ENCODE measurements at regions not wholly inside any gene's neighbourhood (a gene's known extent, or its start where the extent isn't known, plus 50 kb on each side); places are given as distances from the start of the nearest gene placed in this dataset.

DNA sequence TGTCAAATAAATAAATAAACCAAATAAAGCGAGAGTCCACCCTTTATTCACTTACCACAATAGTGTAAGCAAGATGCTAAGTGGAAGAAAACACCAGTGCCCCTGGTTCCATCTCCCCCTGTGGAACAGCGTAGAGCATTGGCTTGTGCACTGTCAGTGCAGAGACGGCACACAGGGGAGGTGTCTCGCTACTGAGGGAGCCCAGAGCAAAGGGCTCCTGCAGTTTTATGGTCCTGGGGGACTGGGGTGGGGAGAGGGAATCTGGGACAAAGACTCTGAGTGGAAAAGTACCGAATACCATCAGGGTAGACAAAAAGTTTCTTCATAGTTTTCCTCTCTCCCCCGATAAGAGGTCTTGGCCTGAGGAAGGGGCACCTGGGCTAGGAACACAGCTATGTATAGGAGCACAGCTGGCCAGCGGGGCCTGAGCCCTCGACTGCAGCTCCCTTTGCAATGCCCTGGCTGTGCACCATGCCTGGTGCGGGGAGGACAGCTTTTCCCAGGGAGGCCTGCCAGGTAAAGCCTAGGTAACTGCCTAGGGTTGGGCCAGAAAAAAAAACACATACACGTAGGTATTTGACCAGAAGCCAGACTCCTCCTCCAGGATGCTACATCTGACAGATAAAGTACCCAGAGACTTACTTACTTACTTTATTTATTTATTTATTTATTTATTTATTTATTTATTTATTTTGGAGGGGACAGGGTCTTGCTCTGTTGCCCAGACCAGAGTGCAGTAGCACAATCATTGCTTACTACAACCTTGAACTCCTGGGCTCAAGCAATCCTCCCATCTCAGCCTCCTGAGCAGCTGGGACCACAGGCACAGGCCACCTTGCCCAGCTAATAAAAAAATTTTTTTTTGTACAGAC, 88.8 kb upstream of the KIF5B start:
- Histone ChIP-seq H3K9me2 (replicated peaks; ENCODE audit: low read depth, low read length) (no peaks in the 10 kb centered on the region), H3K4me3 (ENCODE audit: low read length, poor library complexity, severe bottlenecking) (no peak overlapping the region), H4K20me1 (ENCODE audit: insufficient read depth, low read length, poor library complexity, severe bottlenecking) (no peaks in the 10 kb centered on the region), H3K9ac (ENCODE audit: low read depth, low read length, poor library complexity, severe bottlenecking) (no peak overlapping the region), H3K36me3 (ENCODE audit: insufficient read depth, low read length) (no peaks in the 10 kb centered on the region), H3K27me3 (ENCODE audit: insufficient read depth, low read length, poor library complexity, severe bottlenecking) (no peaks in the 10 kb centered on the region), H2AFZ (ENCODE audit: low read length) (no peak overlapping the region), H3K4me1 (ENCODE audit: insufficient read depth, low read length, poor library complexity, severe bottlenecking) (peaks cover 1% of the 10 kb centered on the region), H3K9me3 (ENCODE audit: insufficient read depth, low read depth, low read length) (no peaks in the 10 kb centered on the region), H3K79me2 (ENCODE audit: insufficient read depth, low read length) (no peaks in the 10 kb centered on the region), H3K4me2 (ENCODE audit: low read depth, low read length, poor library complexity, severe bottlenecking) (no peak overlapping the region), H3F3A (ENCODE audit: low read depth) (no peaks in the 10 kb centered on the region)
- no peak for TF ChIP-seq CTCF (conservative IDR thresholded peaks at IDR 0.05; ENCODE audit: low read length)
- no peak for TF ChIP-seq EZH2phosphoT487 (IDR thresholded peaks at IDR 0.05; ENCODE audit: borderline replicate concordance)

DNA sequence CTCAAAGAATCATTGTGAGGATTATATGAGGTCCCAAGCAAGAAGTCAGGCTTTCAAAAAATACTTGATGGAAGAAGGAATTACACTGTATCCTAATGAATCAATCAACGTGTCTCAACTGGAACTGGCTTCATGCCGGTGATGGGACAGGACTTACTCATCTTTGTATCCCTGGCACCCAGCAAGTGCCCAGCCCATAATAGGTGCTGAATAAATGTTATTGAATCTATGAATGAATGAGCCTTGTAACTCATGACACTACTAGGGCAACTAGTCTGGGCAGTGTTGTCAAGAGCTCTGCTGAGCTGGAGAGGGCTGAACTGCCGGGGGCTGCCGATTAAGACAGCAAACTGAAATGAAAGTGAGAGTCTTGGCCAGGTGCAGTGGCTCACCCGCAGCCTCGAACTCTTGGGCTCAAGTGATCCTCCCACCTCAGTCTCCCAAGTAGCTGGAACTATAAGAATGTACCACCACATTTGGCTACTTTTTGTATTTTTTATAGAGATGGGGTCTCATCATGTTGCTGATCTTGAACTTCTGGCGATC, 87.2 kb upstream of the KIF5B start:
- Histone ChIP-seq H3K9me3 (ENCODE audit: insufficient read depth, low read depth, low read length) (no peaks in the 10 kb centered on the region), H4K20me1 (ENCODE audit: insufficient read depth, low read length, poor library complexity, severe bottlenecking) (no peaks in the 10 kb centered on the region), H3K79me2 (ENCODE audit: insufficient read depth, low read length) (no peaks in the 10 kb centered on the region), H3K9ac (ENCODE audit: low read depth, low read length, poor library complexity, severe bottlenecking) (no peak overlapping the region), H2AFZ (ENCODE audit: low read length) (no peak overlapping the region), H3K4me2 (ENCODE audit: low read depth, low read length, poor library complexity, severe bottlenecking) (no peak overlapping the region), H3K4me3 (ENCODE audit: low read length, poor library complexity, severe bottlenecking) (no peak overlapping the region), H3K36me3 (ENCODE audit: insufficient read depth, low read length) (no peaks in the 10 kb centered on the region), H3F3A (ENCODE audit: low read depth) (no peaks in the 10 kb centered on the region), H3K9me2 (replicated peaks; ENCODE audit: low read depth, low read length) (no peaks in the 10 kb centered on the region), H3K4me1 (ENCODE audit: insufficient read depth, low read length, poor library complexity, severe bottlenecking) (peaks cover 9% of the 10 kb centered on the region), H3K27me3 (ENCODE audit: insufficient read depth, low read length, poor library complexity, severe bottlenecking) (no peaks in the 10 kb centered on the region)
- TF ChIP-seq EZH2phosphoT487 (IDR thresholded peaks at IDR 0.05; ENCODE audit: borderline replicate concordance) = no peak
- TF ChIP-seq CTCF (conservative IDR thresholded peaks at IDR 0.05; ENCODE audit: low read length) = no peak

- no peak overlapping the region for H3K9ac ChIP-seq (ENCODE audit: low read depth, low read length, poor library complexity, severe bottlenecking)
- no peaks in the 10 kb centered on the region for H3K9me3 ChIP-seq (ENCODE audit: insufficient read depth, low read depth, low read length)
- no peaks in the 10 kb centered on the region for H4K20me1 ChIP-seq (ENCODE audit: insufficient read depth, low read length, poor library complexity, severe bottlenecking)
- H3K79me2 ChIP-seq (ENCODE audit: insufficient read depth, low read length) = no peaks in the 10 kb centered on the region
- no peaks in the 10 kb centered on the region for H3K27me3 ChIP-seq (ENCODE audit: insufficient read depth, low read length, poor library complexity, severe bottlenecking)
- TF ChIP-seq CTCF (conservative IDR thresholded peaks at IDR 0.05; ENCODE audit: low read length) = no peak
- H3K9me2 ChIP-seq (replicated peaks; ENCODE audit: low read depth, low read length) = no peaks in the 10 kb centered on the region
- H3K36me3 ChIP-seq (ENCODE audit: insufficient read depth, low read length) = no peaks in the 10 kb centered on the region
- no peak overlapping the region for H3K4me3 ChIP-seq (ENCODE audit: low read length, poor library complexity, severe bottlenecking)
- H3F3A ChIP-seq (ENCODE audit: low read depth) = no peaks in the 10 kb centered on the region
- H3K4me2 ChIP-seq (ENCODE audit: low read depth, low read length, poor library complexity, severe bottlenecking) = no peak overlapping the region
- H2AFZ ChIP-seq (ENCODE audit: low read length) = no peak overlapping the region
- peaks cover 9% of the 10 kb centered on the region for H3K4me1 ChIP-seq (ENCODE audit: insufficient read depth, low read length, poor library complexity, severe bottlenecking)
Measured at GRCh38 chr10:32142646-32143045, 86.4 kb upstream of the KIF5B start.

Measured in Loucy (cell line).